ENCODE measurements at regions not wholly inside any gene's neighbourhood (a gene's known extent, or its start where the extent isn't known, plus 50 kb on each side); places are given as distances from the start of the nearest gene placed in this dataset.

DNA sequence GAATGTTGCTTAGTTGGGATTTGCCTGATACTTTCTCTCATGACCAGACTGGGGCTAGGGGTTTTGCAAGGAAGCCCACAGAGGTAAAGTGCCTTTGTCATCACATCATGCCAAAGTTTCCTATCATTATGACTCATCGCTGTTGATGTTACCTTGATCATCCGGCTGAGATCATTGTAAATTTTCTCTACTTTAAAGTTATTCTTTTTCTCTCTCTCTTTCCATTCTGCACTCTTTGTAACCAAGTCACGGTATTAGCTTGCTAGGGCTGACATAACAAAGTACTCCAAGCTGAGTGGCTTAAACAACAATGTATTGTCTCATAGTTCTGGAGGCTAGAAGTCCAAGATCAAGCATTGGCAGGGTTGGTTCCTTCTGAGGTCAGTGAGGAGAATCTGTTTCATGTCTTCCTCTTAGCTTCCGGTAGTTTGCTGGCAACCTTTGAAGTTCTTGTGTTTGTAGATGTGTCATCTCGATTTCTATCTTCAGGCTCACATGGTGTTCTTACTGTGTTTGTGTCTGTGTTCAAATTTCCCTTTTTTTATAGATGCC, 113.0 kb downstream of the DTHD1 start:
- H3K27ac ChIP-seq = no peak overlapping the region
- TF ChIP-seq, protein P1, sequence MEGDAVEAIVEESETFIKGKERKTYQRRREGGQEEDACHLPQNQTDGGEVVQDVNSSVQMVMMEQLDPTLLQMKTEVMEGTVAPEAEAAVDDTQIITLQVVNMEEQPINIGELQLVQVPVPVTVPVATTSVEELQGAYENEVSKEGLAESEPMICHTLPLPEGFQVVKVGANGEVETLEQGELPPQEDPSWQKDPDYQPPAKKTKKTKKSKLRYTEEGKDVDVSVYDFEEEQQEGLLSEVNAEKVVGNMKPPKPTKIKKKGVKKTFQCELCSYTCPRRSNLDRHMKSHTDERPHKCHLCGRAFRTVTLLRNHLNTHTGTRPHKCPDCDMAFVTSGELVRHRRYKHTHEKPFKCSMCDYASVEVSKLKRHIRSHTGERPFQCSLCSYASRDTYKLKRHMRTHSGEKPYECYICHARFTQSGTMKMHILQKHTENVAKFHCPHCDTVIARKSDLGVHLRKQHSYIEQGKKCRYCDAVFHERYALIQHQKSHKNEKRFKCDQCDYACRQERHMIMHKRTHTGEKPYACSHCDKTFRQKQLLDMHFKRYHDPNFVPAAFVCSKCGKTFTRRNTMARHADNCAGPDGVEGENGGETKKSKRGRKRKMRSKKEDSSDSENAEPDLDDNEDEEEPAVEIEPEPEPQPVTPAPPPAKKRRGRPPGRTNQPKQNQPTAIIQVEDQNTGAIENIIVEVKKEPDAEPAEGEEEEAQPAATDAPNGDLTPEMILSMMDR (IDR thresholded peaks at IDR 0.05) = no peak
- TF ChIP-seq ZFX (IDR thresholded peaks at IDR 0.05; ENCODE audit: borderline replicate concordance) = no peak

DNA sequence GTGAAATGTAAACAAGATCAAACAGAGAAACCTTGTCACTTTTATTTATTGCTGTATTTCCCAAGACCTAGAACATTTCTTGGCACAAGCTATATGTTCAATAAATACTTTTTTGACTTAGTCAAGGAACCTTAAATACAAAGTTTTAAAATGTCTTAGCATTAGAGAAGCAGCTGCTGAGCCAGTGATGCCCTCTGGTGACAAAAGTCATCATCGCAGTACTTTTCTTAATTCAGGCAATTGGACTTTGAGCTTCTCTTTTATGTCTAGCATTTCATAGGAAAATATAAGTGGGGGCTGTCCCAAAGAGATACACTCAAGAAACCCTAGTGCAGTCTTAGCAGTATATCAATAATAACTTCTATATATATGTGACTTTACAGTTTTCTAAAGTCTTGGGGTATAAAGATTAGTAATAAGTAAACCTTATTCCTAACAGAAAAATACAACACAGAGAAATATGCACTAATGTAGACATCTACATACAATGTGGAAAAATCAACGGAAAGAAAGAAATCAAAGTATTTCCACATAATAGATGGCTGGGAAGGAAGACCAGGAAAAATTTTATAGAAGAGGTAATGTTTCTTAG, 118.4 kb downstream of the DTHD1 start:
- TF ChIP-seq, protein P1 (IDR thresholded peaks at IDR 0.05) = peak; percentile 90
- TF ChIP-seq ZFX (IDR thresholded peaks at IDR 0.05; ENCODE audit: borderline replicate concordance) = no peak
- H3K27ac ChIP-seq = no peak overlapping the region

DNA sequence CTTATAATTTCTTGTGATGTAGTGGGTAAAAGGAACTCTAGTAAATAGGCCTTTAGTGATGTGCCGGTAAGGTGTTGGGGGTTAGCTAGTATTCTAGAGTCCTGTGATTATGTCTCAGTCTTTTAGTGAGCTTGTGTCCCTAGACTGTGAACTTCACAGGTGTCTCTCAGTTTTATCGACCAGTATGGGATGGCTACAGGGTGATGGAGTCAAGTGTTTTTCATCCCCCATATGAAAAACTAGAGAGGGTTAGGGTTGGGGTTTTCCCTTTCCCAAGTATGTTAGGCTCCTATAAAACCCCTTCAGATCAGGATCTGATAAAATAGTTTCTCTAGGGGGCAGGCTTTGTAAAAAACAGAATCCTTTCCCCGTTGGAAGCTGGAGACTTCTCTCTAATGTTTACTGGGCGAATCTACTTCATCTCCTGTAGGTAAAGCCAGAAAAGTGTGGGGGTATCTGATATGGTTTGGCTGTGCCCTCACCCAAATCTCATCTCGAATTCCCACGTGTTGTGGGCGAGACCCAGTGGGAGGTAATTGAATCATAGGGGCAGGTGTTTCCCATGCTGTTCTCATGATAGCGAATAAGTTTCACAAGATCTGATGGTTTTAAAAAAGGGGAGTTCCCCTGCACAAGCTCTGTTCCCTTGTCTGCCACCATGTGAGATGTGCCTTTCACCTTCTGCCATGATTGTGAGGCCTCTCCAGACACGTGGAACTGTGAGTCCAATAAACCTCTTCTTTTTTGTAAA, 120.8 kb downstream of the DTHD1 start:
- no peak overlapping the region for H3K27ac ChIP-seq
- no peak for TF ChIP-seq ZFX (IDR thresholded peaks at IDR 0.05; ENCODE audit: borderline replicate concordance)
- TF ChIP-seq, protein P1 (IDR thresholded peaks at IDR 0.05) = no peak

DNA sequence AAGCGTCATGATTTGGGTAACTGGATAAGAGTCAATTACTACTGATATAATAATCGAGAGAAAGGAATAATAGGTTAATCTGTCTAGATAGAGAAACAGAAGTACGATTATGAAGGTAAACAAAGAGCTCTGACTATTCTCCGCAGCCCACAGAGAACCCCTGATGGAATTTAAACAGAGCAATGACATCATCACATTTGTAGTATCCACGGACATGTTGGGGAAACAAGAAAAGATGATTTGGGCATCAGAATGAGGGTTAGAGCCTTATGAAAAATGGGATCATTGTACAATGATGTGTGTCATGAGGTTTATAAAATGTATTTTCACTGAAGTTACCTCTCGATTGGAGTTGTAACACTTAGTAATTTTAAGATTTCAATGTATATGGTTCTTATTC, 129.9 kb downstream of the DTHD1 start:
- H3K27ac ChIP-seq = no peak overlapping the region
- TF ChIP-seq ZFX (IDR thresholded peaks at IDR 0.05; ENCODE audit: borderline replicate concordance) = no peak
- TF ChIP-seq, protein P1 (IDR thresholded peaks at IDR 0.05) = no peak

DNA sequence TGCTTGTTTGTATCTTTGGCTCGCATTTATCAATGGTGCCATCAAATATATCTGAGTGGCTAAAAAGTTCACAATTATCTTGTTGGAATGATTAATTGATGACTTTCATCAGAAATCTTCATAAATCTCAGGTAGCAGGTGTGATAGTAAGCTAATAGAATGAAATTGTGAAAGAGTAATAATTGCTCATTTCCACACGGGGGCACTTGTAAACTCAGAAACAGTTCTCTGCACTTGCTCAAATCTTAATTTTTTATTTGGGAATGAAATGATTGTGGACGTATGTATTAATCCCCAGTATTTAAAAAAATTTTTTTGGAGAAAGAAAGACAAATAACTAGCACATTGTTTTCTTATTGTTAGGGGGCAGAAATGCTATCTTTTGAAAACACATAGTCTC, 132.8 kb downstream of the DTHD1 start:
- no peak overlapping the region for H3K27ac ChIP-seq
- TF ChIP-seq, protein P1 (IDR thresholded peaks at IDR 0.05) = peak; percentile 73
- no peak for TF ChIP-seq ZFX (IDR thresholded peaks at IDR 0.05; ENCODE audit: borderline replicate concordance)

DNA sequence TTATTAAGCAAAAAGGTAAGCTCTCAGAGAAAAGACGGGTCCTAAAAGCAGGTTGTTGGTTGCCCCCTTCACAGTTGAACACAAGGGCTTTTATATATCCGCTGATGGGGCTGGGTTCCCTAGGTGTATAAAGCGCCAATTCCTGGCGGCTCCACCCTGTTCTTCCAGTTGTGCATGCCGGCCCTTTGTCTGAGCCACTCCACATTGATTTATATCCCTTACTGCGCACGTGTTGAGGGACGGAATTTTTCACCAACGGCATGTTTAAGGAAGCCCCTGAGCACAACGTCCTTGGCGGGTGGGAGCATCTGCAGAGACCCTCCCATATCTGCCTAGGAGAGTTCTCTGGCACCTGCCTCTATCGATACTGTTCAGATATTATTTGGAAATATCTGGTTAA, 135.7 kb downstream of the DTHD1 start:
- H3K27ac ChIP-seq = no peak overlapping the region
- no peak for TF ChIP-seq ZFX (IDR thresholded peaks at IDR 0.05; ENCODE audit: borderline replicate concordance)
- TF ChIP-seq, protein P1 (IDR thresholded peaks at IDR 0.05) = no peak

DNA sequence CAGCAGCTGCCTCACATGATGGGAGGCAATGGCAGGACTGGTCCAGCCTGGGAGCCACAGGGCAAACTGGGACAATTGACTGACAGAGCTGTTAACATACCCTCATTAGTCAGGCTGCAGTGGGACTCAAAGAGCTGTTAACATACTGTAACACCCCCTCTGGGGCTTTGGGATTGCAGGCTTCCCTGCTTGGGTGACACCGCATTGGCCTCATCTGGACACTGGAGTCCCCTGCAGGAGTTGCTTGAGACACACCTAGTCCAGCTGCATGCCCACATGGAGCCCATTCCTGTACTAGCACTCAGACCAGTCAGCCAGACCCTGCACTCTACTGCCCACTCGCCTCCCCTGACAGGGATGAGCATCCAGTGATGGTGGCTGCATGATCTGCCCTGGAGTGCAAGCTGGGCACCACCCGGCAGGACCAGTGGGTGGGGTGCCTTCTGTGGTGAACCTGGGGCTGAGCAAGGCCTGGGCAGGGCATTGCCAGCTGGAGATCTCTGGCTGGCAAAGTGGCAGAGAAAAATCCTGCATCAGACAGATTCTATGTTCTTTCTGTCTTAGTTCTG, 138.8 kb downstream of the DTHD1 start:
- no peak overlapping the region for H3K27ac ChIP-seq
- TF ChIP-seq ZFX (IDR thresholded peaks at IDR 0.05; ENCODE audit: borderline replicate concordance) = no peak
- TF ChIP-seq, protein P1 (IDR thresholded peaks at IDR 0.05) = no peak
